Ectodermal cell (in vitro differentiated cells): ENCODE measurements at regions not wholly inside any gene's neighbourhood (a gene's known extent, or its start where the extent isn't known, plus 50 kb on each side); places are given as distances from the start of the nearest gene placed in this dataset.

ENCODE experiments used
- H3K27ac ChIP-seq: 2 replicates; pipeline ENCODE4 v1.7.0; 2013; ENCODE audit warnings: mild to moderate bottlenecking, low read depth, low read length; ENCODE audit not compliant: insufficient read depth, poor library complexity, severe bottlenecking
- H3K27me3 ChIP-seq: 2 replicates; pipeline ENCODE4 v1.7.0; 2013; ENCODE audit warnings: mild to moderate bottlenecking, low read length; ENCODE audit not compliant: insufficient read depth, control insufficient read depth, poor library complexity, severe bottlenecking
- H3K36me3 ChIP-seq: one replicate; pipeline ENCODE4 v1.7.0; 2013; ENCODE audit warnings: low read length; ENCODE audit not compliant: control insufficient read depth, insufficient read depth
- H3K4me1 ChIP-seq: one replicate; pipeline ENCODE4 v1.7.0; 2013; ENCODE audit warnings: low read length; ENCODE audit not compliant: control insufficient read depth, insufficient read depth
- H3K4me3 ChIP-seq: 2 replicates; pipeline ENCODE4 v1.7.0; 2013; ENCODE audit warnings: low read depth, low read length, control low read depth; ENCODE audit not compliant: insufficient read depth
- H3K9me3 ChIP-seq: 2 replicates; pipeline ENCODE4 v1.7.0; 2013; ENCODE audit warnings: mild to moderate bottlenecking, low read length, moderate library complexity; ENCODE audit not compliant: control insufficient read depth
- WGBS, 2 experiments: methylation state at CpG; one replicate each; pipeline ENCODE4 v1.1.7; 2013; ENCODE audit warnings: missing lambda C conversion rate in 2 of 2; 5-methylcytosine and 5-hydroxymethylcytosine counted together

DNA sequence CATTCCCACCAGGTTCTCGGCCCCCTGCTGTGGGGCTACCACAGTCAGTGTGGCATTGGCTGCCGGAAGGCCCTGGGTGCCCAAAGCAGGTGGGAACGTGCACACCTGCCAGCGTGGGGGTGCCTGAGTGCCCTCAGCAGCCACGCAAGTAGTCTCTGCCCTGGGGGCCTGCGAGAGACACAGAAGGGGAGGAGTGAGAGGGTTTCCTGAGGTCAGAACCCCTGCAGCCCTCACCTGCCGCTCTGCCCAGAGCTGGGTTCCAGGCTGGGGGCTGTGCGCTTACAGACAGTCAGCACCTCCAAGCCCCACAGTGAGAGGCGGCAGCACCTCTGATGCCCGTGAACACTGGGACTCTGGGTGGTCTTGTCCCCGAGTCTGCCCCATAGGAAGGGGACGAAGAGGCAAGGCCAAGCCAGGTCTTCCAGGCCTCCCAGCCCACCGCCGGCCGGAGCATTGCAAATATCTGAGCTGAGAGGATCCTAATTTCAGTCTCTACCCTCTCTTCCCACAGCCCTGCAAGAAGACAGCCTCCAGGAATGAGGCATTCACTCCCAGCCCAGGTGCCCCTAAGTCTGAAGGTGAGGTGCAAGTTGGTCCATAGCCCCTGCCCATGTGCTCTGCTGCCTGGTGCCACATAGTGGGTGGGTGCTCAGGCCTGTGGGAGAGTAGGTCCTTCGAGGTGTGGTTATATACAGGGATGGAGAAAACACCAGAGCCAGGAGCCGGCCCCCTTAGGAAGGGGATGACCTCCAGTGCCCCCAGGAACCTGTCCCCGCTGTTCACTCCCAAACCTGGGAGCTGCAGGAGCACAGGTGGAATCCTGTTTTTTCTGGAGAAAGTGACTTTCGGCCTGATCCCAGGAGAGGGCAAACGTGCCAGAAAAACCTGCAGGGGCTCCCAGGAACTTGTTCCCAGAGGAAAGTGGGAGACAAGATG is 291.1 kb upstream of the RTL1 start:
- H3K4me1 ChIP-seq, result peaks cover 13% of the 10 kb centered on the region
- no peak overlapping the region for H3K4me3 ChIP-seq
- WGBS, 2 experiments, result 86 to 89% methylated on average over 20 of the region's 20 CpGs
- H3K36me3 ChIP-seq, result no peaks in the 10 kb centered on the region
- no peak overlapping the region for H3K27ac ChIP-seq
- no peaks in the 10 kb centered on the region for H3K9me3 ChIP-seq
- no peaks in the 10 kb centered on the region for H3K27me3 ChIP-seq

- 89 to 93% methylated on average over 12 of the region's 12 CpGs for WGBS, 2 experiments
- Histone ChIP-seq H3K27ac (no peak overlapping the region), H3K9me3 (no peaks in the 10 kb centered on the region), H3K4me3 (no peak overlapping the region), H3K4me1 (peaks cover 13% of the 10 kb centered on the region), H3K27me3 (no peaks in the 10 kb centered on the region), H3K36me3 (no peaks in the 10 kb centered on the region)
These were observed 291.9 kb upstream of the RTL1 start for GRCh38 chr14:101195309-101195901.

- no peak overlapping the region for H3K27ac ChIP-seq
- no peak overlapping the region for H3K4me3 ChIP-seq
- 95 to 97% methylated on average over 9 to 11 of the region's 11 CpGs for WGBS, 2 experiments
- peaks cover 13% of the 10 kb centered on the region for H3K4me1 ChIP-seq
- no peaks in the 10 kb centered on the region for H3K36me3 ChIP-seq
- no peaks in the 10 kb centered on the region for H3K27me3 ChIP-seq
- H3K9me3 ChIP-seq, result no peaks in the 10 kb centered on the region
These were observed 292.7 kb upstream of the RTL1 start for GRCh38 chr14:101196051-101196712.

GRCh38 chr14:101196795-101197590 is 293.5 kb upstream of the RTL1 start:
- H3K4me3 ChIP-seq, result no peak overlapping the region
- H3K36me3 ChIP-seq, result no peaks in the 10 kb centered on the region
- no peaks in the 10 kb centered on the region for H3K27me3 ChIP-seq
- H3K27ac ChIP-seq, result no peak overlapping the region
- peaks cover 13% of the 10 kb centered on the region for H3K4me1 ChIP-seq
- no peaks in the 10 kb centered on the region for H3K9me3 ChIP-seq
- WGBS, 2 experiments, result 71 to 80% methylated on average over 11 of the region's 11 CpGs

DNA sequence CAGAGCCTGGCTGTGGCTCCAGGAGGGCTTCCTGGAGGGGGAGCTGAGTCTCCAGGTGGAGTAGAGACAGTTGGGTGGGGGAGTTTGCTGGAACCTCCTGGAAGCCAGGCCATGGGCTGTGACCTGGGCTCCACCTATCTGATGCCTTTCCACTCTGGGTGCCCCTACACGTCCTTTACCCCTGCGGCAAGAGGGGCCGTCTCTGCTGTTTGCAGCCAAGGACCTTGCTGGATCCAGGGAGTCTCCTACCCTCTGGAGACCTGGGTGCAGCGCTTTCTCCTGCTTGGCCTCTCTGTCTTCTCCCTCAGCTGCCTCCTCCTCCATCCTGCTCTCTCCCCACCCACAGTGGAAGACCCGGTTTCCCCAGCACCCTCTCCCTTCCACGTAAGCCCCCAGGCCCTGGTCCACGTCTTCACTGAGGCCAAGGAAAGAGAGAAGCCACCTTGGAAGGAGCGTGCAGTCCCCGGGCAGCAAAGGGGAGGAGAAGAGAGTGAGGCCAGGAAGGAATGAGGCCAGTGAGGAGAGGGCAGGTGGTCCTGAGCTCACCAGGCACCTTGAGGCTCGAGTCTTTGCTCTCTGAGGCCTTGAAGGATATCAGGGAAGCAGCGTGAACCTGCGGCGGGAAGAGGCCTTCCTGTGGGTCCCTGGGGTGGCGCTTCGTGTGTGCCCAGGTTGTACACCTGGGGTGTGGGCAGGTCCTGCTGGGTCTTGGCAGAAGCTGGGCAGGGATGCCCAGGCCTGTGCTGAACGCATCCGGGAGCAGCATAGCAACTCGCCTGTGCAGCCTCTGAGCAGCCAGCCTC is 294.3 kb upstream of the RTL1 start:
- Histone ChIP-seq H3K4me1 (peaks cover 13% of the 10 kb centered on the region), H3K36me3 (no peaks in the 10 kb centered on the region), H3K27ac (no peak overlapping the region), H3K9me3 (no peaks in the 10 kb centered on the region), H3K4me3 (no peak overlapping the region), H3K27me3 (no peaks in the 10 kb centered on the region)
- WGBS, 2 experiments, result 94 to 96% methylated on average over 18 of the region's 18 CpGs

- Histone ChIP-seq H3K4me1 (peaks cover 8% of the 10 kb centered on the region), H3K9me3 (no peaks in the 10 kb centered on the region), H3K4me3 (no peak overlapping the region), H3K36me3 (no peaks in the 10 kb centered on the region), H3K27me3 (no peaks in the 10 kb centered on the region), H3K27ac (no peak overlapping the region)
- WGBS, 2 experiments, result 94% methylated on average over 16 of the region's 16 CpGs
These were observed 295.0 kb upstream of the RTL1 start for GRCh38 chr14:101198398-101199027.

GRCh38 chr14:101199028-101199770 is 295.7 kb upstream of the RTL1 start:
- H3K36me3 ChIP-seq, result no peaks in the 10 kb centered on the region
- 89 to 90% methylated on average over 17 of the region's 17 CpGs for WGBS, 2 experiments
- no peak overlapping the region for H3K27ac ChIP-seq
- peaks cover 5% of the 10 kb centered on the region for H3K4me1 ChIP-seq
- H3K9me3 ChIP-seq, result no peaks in the 10 kb centered on the region
- H3K4me3 ChIP-seq, result no peak overlapping the region
- no peaks in the 10 kb centered on the region for H3K27me3 ChIP-seq

GRCh38 chr14:101200008-101200649 is 296.6 kb upstream of the RTL1 start:
- H3K4me1 ChIP-seq, result no peaks in the 10 kb centered on the region
- no peaks in the 10 kb centered on the region for H3K27me3 ChIP-seq
- no peak overlapping the region for H3K4me3 ChIP-seq
- H3K9me3 ChIP-seq, result no peaks in the 10 kb centered on the region
- H3K27ac ChIP-seq, result no peak overlapping the region
- no peaks in the 10 kb centered on the region for H3K36me3 ChIP-seq
- 94 to 95% methylated on average over 13 of the region's 13 CpGs for WGBS, 2 experiments
